Naive thymus-derived CD4-positive, alpha-beta T cell (primary cell): ENCODE measurements at regions not wholly inside any gene's neighbourhood (a gene's known extent, or its start where the extent isn't known, plus 50 kb on each side); places are given as distances from the start of the nearest gene placed in this dataset.

Source experiments
- ATAC-seq: fragments of 150-1000 bp; cut with Tn5 transposase; 2 replicates; pipeline ENCODE4 v1.10.0; 2021; ENCODE audit warnings: mild to moderate bottlenecking, moderate library complexity
- CTCF ChIA-PET: fragments of 350-600 bp; sonication (Branson Sonifier 250); formaldehyde crosslinking; loops from one replicate; lab custom pipeline; 2021; ENCODE audit warnings: antibody characterized with exemption; lab: Charles Lee
- POLR2A ChIA-PET: fragments of 350-600 bp; sonication (Branson Sonifier 250); formaldehyde crosslinking; loops from one replicate; lab custom pipeline; 2021; ENCODE audit warnings: antibody characterized with exemption, inconsistent platforms; lab: Charles Lee
- DNase-seq, 9 donors: peaks; one replicate each; pipeline versions ENCODE4 v3.0.0 to v3.0.0-alpha.2; 2020 to 2022; ENCODE audit warnings: mixed read lengths in 1 of 9
- H3K27ac ChIP-seq: one replicate; pipeline ENCODE4 v1.7.0; 2013; ENCODE audit warnings: mild to moderate bottlenecking, low read depth, low read length, moderate library complexity
- H3K27me3 ChIP-seq, 2 donors: one replicate each; pipeline ENCODE4 v1.7.0; 2013; ENCODE audit warnings: low read length in 2 of 2, mild to moderate bottlenecking in 2 of 2, moderate library complexity in 2 of 2; ENCODE audit not compliant: control insufficient read depth in 2 of 2, insufficient read depth in 2 of 2
- H3K36me3 ChIP-seq, 3 experiments: 1 replicate in 2 of 3; 2 replicates in 1 of 3; pipeline ENCODE4 v1.7.0; 2013; ENCODE audit warnings: low read length in 3 of 3, mild to moderate bottlenecking in 3 of 3, moderate library complexity in 1 of 3; ENCODE audit not compliant: insufficient read depth in 3 of 3, control insufficient read depth in 2 of 3
- H3K4me1 ChIP-seq, 2 donors: one replicate each; pipeline ENCODE4 v1.7.0; 2013; ENCODE audit warnings: low read length in 2 of 2, mild to moderate bottlenecking in 2 of 2, moderate library complexity in 1 of 2; ENCODE audit not compliant: control insufficient read depth in 2 of 2, insufficient read depth in 2 of 2
- H3K4me3 ChIP-seq: 2 replicates; pipeline ENCODE4 v1.7.0; 2013; ENCODE audit warnings: mild to moderate bottlenecking, low read length
- H3K9me3 ChIP-seq, 3 experiments: 1 replicate in 2 of 3; 2 replicates in 1 of 3; pipeline ENCODE4 v1.7.0; 2013; ENCODE audit warnings: low read length in 3 of 3; ENCODE audit not compliant: control insufficient read depth in 2 of 3
- H3K27ac Mint-ChIP-seq, 9 donors: one replicate each; pipeline ENCODE4 v1.8.0; 2020 to 2022; ENCODE audit warnings: mixed read lengths in 9 of 9, mild to moderate bottlenecking in 8 of 9, moderate library complexity in 5 of 9, inconsistent platforms in 2 of 9
- H3K27me3 Mint-ChIP-seq, 5 donors: one replicate each; pipeline ENCODE4 v1.8.0; 2021 to 2022; ENCODE audit warnings: mixed read lengths in 5 of 5, mild to moderate bottlenecking in 1 of 5
- H3K36me3 Mint-ChIP-seq, 5 donors: one replicate each; pipeline ENCODE4 v1.8.0; 2020 to 2022; ENCODE audit warnings: mixed read lengths in 5 of 5, mild to moderate bottlenecking in 3 of 5, inconsistent platforms in 1 of 5
- H3K4me1 Mint-ChIP-seq, 7 donors: one replicate each; pipeline ENCODE4 v1.8.0; 2020 to 2022; ENCODE audit warnings: mixed read lengths in 7 of 7, mild to moderate bottlenecking in 3 of 7, inconsistent platforms in 1 of 7
- H3K4me3 Mint-ChIP-seq, 10 donors: one replicate each; pipeline ENCODE4 v1.8.0; 2020 to 2022; ENCODE audit warnings: mild to moderate bottlenecking in 10 of 10, mixed read lengths in 10 of 10, moderate library complexity in 6 of 10, inconsistent platforms in 2 of 10
- H3K9me3 Mint-ChIP-seq, 11 donors: one replicate each; pipeline ENCODE4 v1.8.0; 2020 to 2022; ENCODE audit warnings: mixed read lengths in 11 of 11, mild to moderate bottlenecking in 4 of 11, inconsistent platforms in 1 of 11, moderate library complexity in 1 of 11
- intact Hi-C, 2 donors: fragments of 100-400 bp; cut with micrococcal nuclease; formaldehyde crosslinking; loops; one replicate each; pipeline ENCODE4 v1.15.1; 2023

GRCh38 chr6:135600931-135601330, 103.4 kb upstream of the AHI1 start:
- intact Hi-C loops, result no loop called here
- ChIA-PET POLR2A (no interaction called here), CTCF (no interaction called here)
- H3K9me3 ChIP-seq, result no peaks in the 10 kb centered on the region
- H3K36me3 ChIP-seq, result no peaks in the 10 kb centered on the region
- H3K4me3 ChIP-seq, result no peak overlapping the region
- H3K4me1 Mint-ChIP-seq, result peaks cover 0 to 35% (median 0%) of the 10 kb centered on the region in 7 donors
- no peak overlapping the region for H3K27ac ChIP-seq
- H3K36me3 Mint-ChIP-seq, result peaks cover 0 to 67% (median 0%) of the 10 kb centered on the region in 5 donors
- H3K4me3 Mint-ChIP-seq, result no peak overlapping the region
- no peaks in the 10 kb centered on the region for H3K27me3 Mint-ChIP-seq
- no peak for DNase-seq
- peaks cover 0 to 40% (median 7%) of the 10 kb centered on the region in 11 donors for H3K9me3 Mint-ChIP-seq
- H3K27me3 ChIP-seq, result no peaks in the 10 kb centered on the region
- H3K27ac Mint-ChIP-seq, result no peak overlapping the region
- H3K4me1 ChIP-seq, result no peaks in the 10 kb centered on the region
- ATAC-seq, result no peak

GRCh38 chr6:135601857-135602256, 104.3 kb upstream of the AHI1 start:
- POLR2A ChIA-PET, result no interaction called here
- peaks cover 0 to 59% (median 0%) of the 10 kb centered on the region in 5 donors for H3K36me3 Mint-ChIP-seq
- no peaks in the 10 kb centered on the region for H3K27me3 Mint-ChIP-seq
- Histone ChIP-seq H3K27ac (no peak overlapping the region), H3K27me3 (no peaks in the 10 kb centered on the region), H3K4me1 (no peaks in the 10 kb centered on the region), H3K9me3 (no peaks in the 10 kb centered on the region), H3K4me3 (no peak overlapping the region), H3K36me3 (no peaks in the 10 kb centered on the region)
- peaks cover 0 to 34% (median 7%) of the 10 kb centered on the region in 11 donors for H3K9me3 Mint-ChIP-seq
- DNase-seq (no peak), ATAC-seq (no peak)
- no peak overlapping the region for H3K27ac Mint-ChIP-seq
- CTCF ChIA-PET, result no interaction called here
- no peak overlapping the region for H3K4me3 Mint-ChIP-seq
- intact Hi-C loops, result no loop called here
- peaks cover 0 to 38% (median 0%) of the 10 kb centered on the region in 7 donors for H3K4me1 Mint-ChIP-seq

- Mint-ChIP-seq H3K27me3 (no peaks in the 10 kb centered on the region), H3K4me1 (peaks cover 0 to 35% (median 0%) of the 10 kb centered on the region in 7 donors), H3K9me3 (peaks cover 0 to 21% (median 3%) of the 10 kb centered on the region in 11 donors), H3K36me3 (peaks cover 0 to 49% (median 0%) of the 10 kb centered on the region in 5 donors), H3K4me3 (no peak overlapping the region), H3K27ac (peak overlapping the region in 1 of 9 donors; percentile 58)
- no peak overlapping the region for H3K4me3 ChIP-seq
- DNase-seq (no peak), ATAC-seq (no peak)
- no peaks in the 10 kb centered on the region for H3K27me3 ChIP-seq
- POLR2A ChIA-PET, result no interaction called here
- no peak overlapping the region for H3K27ac ChIP-seq
- H3K4me1 ChIP-seq, result no peaks in the 10 kb centered on the region
- CTCF ChIA-PET, result no interaction called here
- H3K9me3 ChIP-seq, result no peaks in the 10 kb centered on the region
- H3K36me3 ChIP-seq, result no peaks in the 10 kb centered on the region
- intact Hi-C loops, result no loop called here
Observed at GRCh38 chr6:135603249-135603648, 105.7 kb upstream of the AHI1 start.

GRCh38 chr6:135604035-135604860, 106.7 kb upstream of the AHI1 start:
- Histone ChIP-seq H3K4me1 (no peaks in the 10 kb centered on the region), H3K36me3 (no peaks in the 10 kb centered on the region), H3K27me3 (no peaks in the 10 kb centered on the region), H3K9me3 (no peaks in the 10 kb centered on the region), H3K4me3 (no peak overlapping the region), H3K27ac (no peak overlapping the region)
- CTCF ChIA-PET, result no interaction called here
- peak overlapping the region in 1 of 9 donors; percentile 58 for H3K27ac Mint-ChIP-seq
- intact Hi-C loops, result no loop called here
- ATAC-seq (no peak), DNase-seq (no peak)
- H3K36me3 Mint-ChIP-seq, result peaks cover 0 to 43% (median 0%) of the 10 kb centered on the region in 5 donors
- no peaks in the 10 kb centered on the region for H3K27me3 Mint-ChIP-seq
- POLR2A ChIA-PET, result interaction anchor here (0.6 kb wide), 1 partner anchor 515 kb away, joined by 3 read pairs; no protein-coding TSS in a partner anchor
- H3K9me3 Mint-ChIP-seq, result peaks cover 0 to 14% (median 0%) of the 10 kb centered on the region in 11 donors
- no peak overlapping the region for H3K4me3 Mint-ChIP-seq
- H3K4me1 Mint-ChIP-seq, result peaks cover 0 to 35% (median 0%) of the 10 kb centered on the region in 7 donors

- Histone ChIP-seq H3K27me3 (no peaks in the 10 kb centered on the region), H3K36me3 (no peaks in the 10 kb centered on the region), H3K4me3 (no peak overlapping the region), H3K4me1 (no peaks in the 10 kb centered on the region), H3K9me3 (no peaks in the 10 kb centered on the region), H3K27ac (no peak overlapping the region)
- H3K36me3 Mint-ChIP-seq, result peaks cover 0 to 33% (median 0%) of the 10 kb centered on the region in 5 donors
- ChIA-PET POLR2A (no interaction called here), CTCF (no interaction called here)
- peaks cover 0 to 27% (median 0%) of the 10 kb centered on the region in 7 donors for H3K4me1 Mint-ChIP-seq
- H3K27ac Mint-ChIP-seq, result no peak overlapping the region
- no peaks in the 10 kb centered on the region for H3K27me3 Mint-ChIP-seq
- ATAC-seq (no peak), DNase-seq (no peak)
- intact Hi-C loops, result no loop called here
- no peak overlapping the region for H3K4me3 Mint-ChIP-seq
- H3K9me3 Mint-ChIP-seq, result peaks cover 0 to 6% (median 0%) of the 10 kb centered on the region in 11 donors
Observed at GRCh38 chr6:135605278-135605790, 107.8 kb upstream of the AHI1 start.

GRCh38 chr6:135606392-135606791, 108.9 kb upstream of the AHI1 start:
- no peaks in the 10 kb centered on the region for H3K9me3 ChIP-seq
- no peak for DNase-seq
- POLR2A ChIA-PET, result no interaction called here
- peaks cover 0 to 34% (median 0%) of the 10 kb centered on the region in 5 donors for H3K36me3 Mint-ChIP-seq
- no peak overlapping the region for H3K4me3 ChIP-seq
- CTCF ChIA-PET, result no interaction called here
- no peaks in the 10 kb centered on the region for H3K27me3 Mint-ChIP-seq
- peaks cover 0 to 27% (median 0%) of the 10 kb centered on the region in 7 donors for H3K4me1 Mint-ChIP-seq
- intact Hi-C loops, result no loop called here
- H3K36me3 ChIP-seq, result no peaks in the 10 kb centered on the region
- H3K4me1 ChIP-seq, result no peaks in the 10 kb centered on the region
- H3K27ac ChIP-seq, result no peak overlapping the region
- H3K27me3 ChIP-seq, result no peaks in the 10 kb centered on the region
- peaks cover 0 to 6% (median 0%) of the 10 kb centered on the region in 11 donors for H3K9me3 Mint-ChIP-seq
- H3K4me3 Mint-ChIP-seq, result no peak overlapping the region
- H3K27ac Mint-ChIP-seq, result peak overlapping the region in 1 of 9 donors; percentile 1
- ATAC-seq, result no peak
